ENCODE measurements at regions not wholly inside any gene's neighbourhood (a gene's known extent, or its start where the extent isn't known, plus 50 kb on each side); places are given as distances from the start of the nearest gene placed in this dataset.
A peak's percentile ranks its signal among the peaks of the same experiment; 100 is the strongest.
"Not testable (repeated sequence)": the region's sequence is repeated elsewhere in the genome, so short reads cannot be mapped to it uniquely, and the experiment has no call there.

DNA sequence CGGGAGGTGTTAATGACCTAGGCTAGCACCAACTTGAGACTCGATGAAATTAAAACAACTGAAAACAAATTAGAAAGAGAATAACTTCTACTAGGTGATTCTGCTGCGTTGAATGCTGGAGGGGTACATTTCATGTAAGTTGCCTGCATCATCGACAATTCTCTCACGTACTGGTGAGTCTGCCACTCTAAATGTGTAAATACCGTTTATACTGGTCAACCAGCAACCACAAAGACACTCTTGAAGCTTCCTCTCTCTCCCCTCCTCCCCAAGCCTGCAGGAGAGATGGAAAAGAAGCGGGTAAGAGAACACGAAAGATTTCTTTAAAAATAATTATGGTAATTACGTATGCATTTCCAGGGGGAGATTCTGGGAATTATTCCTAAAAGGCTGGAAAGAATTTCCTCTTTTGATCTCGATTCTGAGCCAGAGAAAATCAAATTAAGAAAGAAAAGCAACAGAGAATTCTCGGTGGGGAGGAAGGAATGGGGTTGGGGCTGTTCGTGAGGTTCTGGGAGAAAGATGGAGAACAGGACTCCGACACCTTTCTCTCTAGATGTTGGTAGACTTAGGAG, 68.6 kb upstream of the MRTFB start:
- DNase-seq: no peak

- DNase-seq: no peak
These were observed 68.0 kb upstream of the MRTFB start for GRCh38 chr16:14003074-14003570.

- DNase-seq: no peak
These were observed 66.9 kb upstream of the MRTFB start for GRCh38 chr16:14004031-14004728.

DNA sequence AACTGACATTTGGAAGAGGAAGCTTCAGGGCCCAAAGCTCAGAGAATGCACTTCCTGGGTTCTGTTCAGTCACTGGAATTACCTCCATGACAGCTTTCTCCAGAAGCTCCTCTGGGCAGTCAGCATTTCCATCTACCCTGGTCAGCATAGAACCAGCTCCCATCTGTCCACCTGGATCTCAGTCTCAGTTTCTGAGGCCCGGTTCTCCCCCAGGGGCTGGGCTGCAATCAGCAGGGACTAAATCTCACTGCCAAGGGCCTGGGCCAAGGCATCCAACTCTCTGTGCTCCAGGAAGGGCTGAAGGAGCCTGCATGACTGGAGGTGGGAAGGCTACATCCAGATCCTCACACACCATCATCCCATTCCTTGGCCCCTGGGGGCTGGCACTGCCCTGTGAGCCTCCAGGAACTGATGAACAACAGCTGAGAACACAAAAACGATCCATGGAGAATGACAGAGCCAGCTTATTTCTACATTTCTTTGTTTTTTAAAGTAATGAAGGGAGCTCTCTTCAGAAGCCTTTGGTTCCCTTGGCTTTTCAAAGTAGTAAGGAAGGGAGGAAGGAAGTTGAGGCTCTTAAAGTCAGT, 66.3 kb upstream of the MRTFB start:
- no peak for DNase-seq

DNA sequence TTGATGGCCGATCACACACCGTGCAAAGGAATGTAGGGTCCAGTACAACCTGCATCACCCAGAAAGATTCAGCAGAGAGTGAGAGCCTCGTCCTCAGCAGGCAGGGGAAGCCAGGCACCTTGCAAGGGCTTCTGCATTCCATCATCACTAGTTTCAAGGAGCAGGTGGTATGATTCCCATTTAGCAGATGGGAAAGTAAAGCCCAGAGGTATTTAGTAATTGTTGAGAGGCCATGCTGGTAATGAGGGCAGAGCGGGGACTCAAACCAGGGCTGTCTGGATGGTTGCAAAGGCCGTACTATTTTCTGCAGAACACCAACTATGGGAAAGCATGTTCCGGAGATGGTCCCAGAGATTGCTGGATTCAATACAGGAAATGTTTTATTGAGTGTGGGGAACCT, 65.8 kb upstream of the MRTFB start:
- no peak for DNase-seq

GRCh38 chr16:14007450-14007849, 63.7 kb upstream of the MRTFB start:
- no peak for DNase-seq

- no peak for DNase-seq
These were observed 60.1 kb upstream of the MRTFB start for GRCh38 chr16:14011001-14011400.

DNA sequence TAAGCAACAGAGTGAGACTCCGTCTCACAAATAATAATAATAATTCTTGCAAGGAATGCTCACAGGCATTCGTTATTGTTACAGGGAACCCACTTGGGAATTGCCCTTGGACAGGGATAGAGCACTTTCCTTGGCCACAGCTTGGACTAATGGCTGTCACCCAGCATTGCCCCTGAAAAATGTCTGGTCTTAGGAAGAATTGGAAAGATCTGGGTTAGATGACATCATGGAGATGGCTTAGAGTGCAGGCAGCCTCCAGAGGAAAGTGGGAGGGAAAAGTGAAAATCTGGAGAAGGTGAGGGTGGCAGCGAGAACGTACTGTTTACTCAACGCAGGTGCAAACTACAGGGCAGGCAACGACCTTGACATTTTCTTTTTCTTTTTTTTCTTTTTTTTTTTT, 59.3 kb upstream of the MRTFB start:
- no peak for DNase-seq

DNA sequence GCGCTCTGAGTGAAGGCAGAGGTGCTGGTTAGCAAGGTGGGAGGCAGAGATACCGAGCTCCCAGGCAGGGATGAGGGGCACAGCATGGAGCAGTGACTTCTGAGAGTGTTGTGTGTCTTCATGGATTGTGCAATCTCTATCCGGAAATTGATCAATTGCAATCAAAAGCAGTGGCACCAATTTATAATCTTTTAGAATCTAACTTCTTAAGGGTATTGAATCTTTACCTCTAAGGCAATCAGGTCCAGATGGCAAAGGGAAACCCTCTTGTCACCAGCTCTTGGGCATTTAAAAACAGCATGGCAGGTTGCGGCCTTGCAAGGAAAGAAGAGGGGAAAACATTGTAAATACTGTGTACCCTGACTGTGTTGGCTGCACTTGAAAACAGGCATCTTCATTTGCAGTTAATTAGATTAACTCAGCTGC, 58.0 kb upstream of the MRTFB start:
- no peak for DNase-seq

- DNase-seq: peak; percentile 96
These were observed 57.4 kb upstream of the MRTFB start for GRCh38 chr16:14013571-14014283.

- no peak for DNase-seq
These were observed 56.9 kb upstream of the MRTFB start for GRCh38 chr16:14014284-14014625.

- no peak for DNase-seq
These were observed 56.1 kb upstream of the MRTFB start for GRCh38 chr16:14015033-14015432.

GRCh38 chr16:14015461-14015860, 55.7 kb upstream of the MRTFB start:
- no peak for DNase-seq

DNA sequence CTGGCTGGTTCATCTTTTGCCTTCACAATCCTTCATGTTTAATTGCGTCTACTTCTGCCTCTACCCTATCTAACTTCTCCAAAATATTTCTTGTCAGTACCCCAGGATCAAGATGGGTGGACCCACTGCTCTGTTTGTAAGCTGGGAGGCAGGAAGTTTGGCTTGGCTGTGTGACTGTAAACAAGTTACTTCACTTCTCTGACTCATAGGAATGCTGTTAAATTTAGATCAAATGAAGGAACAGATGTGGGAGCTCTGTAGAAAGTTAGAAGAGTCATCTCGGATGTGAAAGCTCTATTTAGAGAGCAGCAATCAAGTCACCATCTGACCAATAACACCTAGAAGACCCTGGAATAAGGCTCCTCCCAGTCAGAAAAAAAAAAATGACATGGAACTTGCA, 55.2 kb upstream of the MRTFB start:
- no peak for DNase-seq

GRCh38 chr16:14016362-14016761, 54.8 kb upstream of the MRTFB start:
- not testable (repeated sequence) for DNase-seq

DNA sequence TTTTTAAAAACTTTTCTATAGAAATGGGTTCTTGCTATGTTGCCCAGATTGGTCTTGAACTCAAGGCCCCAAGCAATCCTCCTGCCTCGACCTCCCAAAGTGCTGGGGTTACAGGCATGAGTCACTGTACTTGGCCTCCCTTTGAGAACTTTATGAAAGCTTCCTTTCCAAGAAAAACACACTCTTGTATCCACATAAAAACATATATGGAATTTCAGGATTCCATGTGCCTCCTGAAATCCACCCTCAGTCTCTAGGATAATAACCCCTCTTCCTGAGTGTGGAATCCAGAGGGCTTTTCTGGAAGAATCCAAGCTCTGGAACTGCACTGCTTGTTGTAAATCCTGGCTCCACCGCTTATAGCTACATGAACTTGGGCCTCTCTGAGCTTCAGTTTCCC, 53.2 kb upstream of the MRTFB start:
- DNase-seq: no peak

GRCh38 chr16:14018851-14019250, 52.3 kb upstream of the MRTFB start:
- DNase-seq: no peak

GRCh38 chr16:14020141-14020540, 51.0 kb upstream of the MRTFB start:
- no peak for DNase-seq

All from NCI-H524 treated with DMSO at 0.1 percent for 48 hours (cell line).